ENCODE measurements at regions not wholly inside any gene's neighbourhood (a gene's known extent, or its start where the extent isn't known, plus 50 kb on each side); places are given as distances from the start of the nearest gene placed in this dataset.
"Not testable (repeated sequence)": the region's sequence is repeated elsewhere in the genome, so short reads cannot be mapped to it uniquely, and the experiment has no call there.

GRCh38 chr16:72637306-72637705 is 410.6 kb downstream of the ZFHX3 start:
- no peak overlapping the region for H3K4me3 ChIP-seq (ENCODE audit: low read depth, low read length)
- no peaks in the 10 kb centered on the region for H3K36me3 ChIP-seq (replicated peaks)
- H3K27me3 ChIP-seq (replicated peaks), result no peaks in the 10 kb centered on the region
- no peak for TF ChIP-seq CTCF (IDR thresholded peaks at IDR 0.05; ENCODE audit: low read depth, low read length, missing control alignments)
- DNase-seq, result peak; percentile 64
- H3K27ac ChIP-seq, result no peak overlapping the region
- in situ Hi-C loops (cut with HindIII; ENCODE audit: low pct_ligation_motif_present, low sequenced_read_pairs), result no loop called here

- H3K36me3 ChIP-seq (replicated peaks), result no peaks in the 10 kb centered on the region
- H3K27ac ChIP-seq, result no peak overlapping the region
- H3K4me3 ChIP-seq (ENCODE audit: low read depth, low read length), result no peak overlapping the region
- DNase-seq, result no peak
- in situ Hi-C loops (cut with HindIII; ENCODE audit: low pct_ligation_motif_present, low sequenced_read_pairs), result no loop called here
- H3K27me3 ChIP-seq (replicated peaks), result no peaks in the 10 kb centered on the region
- no peak for TF ChIP-seq CTCF (IDR thresholded peaks at IDR 0.05; ENCODE audit: low read depth, low read length, missing control alignments)
These were observed 412.2 kb downstream of the ZFHX3 start for GRCh38 chr16:72635694-72636093.

GRCh38 chr16:72635104-72635503 is 412.8 kb downstream of the ZFHX3 start:
- in situ Hi-C loops (cut with HindIII; ENCODE audit: low pct_ligation_motif_present, low sequenced_read_pairs), result no loop called here
- H3K4me3 ChIP-seq (ENCODE audit: low read depth, low read length), result no peak overlapping the region
- no peaks in the 10 kb centered on the region for H3K27me3 ChIP-seq (replicated peaks)
- DNase-seq, result no peak
- H3K27ac ChIP-seq, result no peak overlapping the region
- H3K36me3 ChIP-seq (replicated peaks), result no peaks in the 10 kb centered on the region
- TF ChIP-seq CTCF (IDR thresholded peaks at IDR 0.05; ENCODE audit: low read depth, low read length, missing control alignments), result no peak

- H3K36me3 ChIP-seq (replicated peaks); in situ Hi-C loops (cut with HindIII; ENCODE audit: low pct_ligation_motif_present, low sequenced_read_pairs); H3K27ac ChIP-seq; H3K27me3 ChIP-seq (replicated peaks); DNase-seq: not testable (repeated sequence)
- H3K4me3 ChIP-seq (ENCODE audit: low read depth, low read length), result peak overlapping the region; percentile 37
These were observed 420.6 kb downstream of the ZFHX3 start for GRCh38 chr16:72627182-72627896.

GRCh38 chr16:72626623-72627022 is 421.3 kb downstream of the ZFHX3 start:
- Histone ChIP-seq H3K27ac (no peak overlapping the region), H3K36me3 (replicated peaks) (no peaks in the 10 kb centered on the region), H3K4me3 (ENCODE audit: low read depth, low read length) (no peak overlapping the region), H3K27me3 (replicated peaks) (no peaks in the 10 kb centered on the region)
- in situ Hi-C loops (cut with HindIII; ENCODE audit: low pct_ligation_motif_present, low sequenced_read_pairs), result no loop called here
- TF ChIP-seq CTCF (IDR thresholded peaks at IDR 0.05; ENCODE audit: low read depth, low read length, missing control alignments), result no peak
- DNase-seq, result no peak

- no peak for DNase-seq
- TF ChIP-seq CTCF (IDR thresholded peaks at IDR 0.05; ENCODE audit: low read depth, low read length, missing control alignments), result no peak
These were observed 426.3 kb downstream of the ZFHX3 start for GRCh38 chr16:72621651-72622050.

More at GRCh38 chr16:72621651-72622050, 426.3 kb downstream of the ZFHX3 start:
- Histone ChIP-seq H3K4me3 (ENCODE audit: low read depth, low read length) (no peak overlapping the region), H3K27ac (no peak overlapping the region), H3K27me3 (replicated peaks) (no peaks in the 10 kb centered on the region), H3K36me3 (replicated peaks) (no peaks in the 10 kb centered on the region)
- in situ Hi-C loops (cut with HindIII; ENCODE audit: low pct_ligation_motif_present, low sequenced_read_pairs), result no loop called here
